ENCODE measurements at regions not wholly inside any gene's neighbourhood (a gene's known extent, or its start where the extent isn't known, plus 50 kb on each side); places are given as distances from the start of the nearest gene placed in this dataset.

DNA sequence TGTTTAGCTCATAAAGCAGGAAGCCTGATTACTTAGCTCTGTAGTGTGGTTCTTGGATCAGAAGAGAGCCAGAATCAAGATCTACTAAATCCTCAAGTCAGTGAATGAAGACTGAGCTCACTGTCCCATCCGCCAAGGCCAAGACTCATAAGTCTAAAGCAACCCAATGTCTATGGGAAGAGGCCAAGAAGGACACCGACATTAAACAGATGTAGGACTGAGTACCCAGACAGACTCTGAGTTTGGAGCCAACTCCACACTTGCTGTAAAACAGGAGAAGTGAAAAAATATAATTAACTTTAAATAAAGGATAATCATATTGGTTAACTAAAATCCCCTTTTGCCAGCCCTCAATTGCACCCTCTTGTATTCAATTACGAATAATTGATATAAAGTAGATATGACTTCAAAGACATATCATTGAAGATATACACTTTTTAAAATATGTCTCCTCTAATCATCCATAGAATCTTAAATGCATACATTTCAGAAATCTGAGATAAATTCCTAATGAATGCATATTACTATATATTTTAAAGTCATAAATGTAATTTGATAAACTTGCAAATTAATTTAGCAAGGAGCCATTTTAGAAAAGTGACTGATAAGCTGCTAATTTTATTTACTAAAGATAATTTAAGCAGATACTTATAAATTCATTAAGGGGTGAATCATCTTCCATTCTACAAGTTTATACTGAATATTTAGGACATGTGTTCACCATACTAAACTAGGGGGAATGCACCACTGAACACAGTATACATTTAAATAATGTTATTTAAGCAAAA is 617.0 kb upstream of the ARID1B start:
- TF ChIP-seq, protein P1, sequence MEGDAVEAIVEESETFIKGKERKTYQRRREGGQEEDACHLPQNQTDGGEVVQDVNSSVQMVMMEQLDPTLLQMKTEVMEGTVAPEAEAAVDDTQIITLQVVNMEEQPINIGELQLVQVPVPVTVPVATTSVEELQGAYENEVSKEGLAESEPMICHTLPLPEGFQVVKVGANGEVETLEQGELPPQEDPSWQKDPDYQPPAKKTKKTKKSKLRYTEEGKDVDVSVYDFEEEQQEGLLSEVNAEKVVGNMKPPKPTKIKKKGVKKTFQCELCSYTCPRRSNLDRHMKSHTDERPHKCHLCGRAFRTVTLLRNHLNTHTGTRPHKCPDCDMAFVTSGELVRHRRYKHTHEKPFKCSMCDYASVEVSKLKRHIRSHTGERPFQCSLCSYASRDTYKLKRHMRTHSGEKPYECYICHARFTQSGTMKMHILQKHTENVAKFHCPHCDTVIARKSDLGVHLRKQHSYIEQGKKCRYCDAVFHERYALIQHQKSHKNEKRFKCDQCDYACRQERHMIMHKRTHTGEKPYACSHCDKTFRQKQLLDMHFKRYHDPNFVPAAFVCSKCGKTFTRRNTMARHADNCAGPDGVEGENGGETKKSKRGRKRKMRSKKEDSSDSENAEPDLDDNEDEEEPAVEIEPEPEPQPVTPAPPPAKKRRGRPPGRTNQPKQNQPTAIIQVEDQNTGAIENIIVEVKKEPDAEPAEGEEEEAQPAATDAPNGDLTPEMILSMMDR (IDR thresholded peaks at IDR 0.05; ENCODE audit: unreplicated experiment) = no peak
- no TSS peak for BruUV-seq (replicated peaks)
- Mint-ChIP-seq H3K27me3 (ENCODE audit: unreplicated experiment) (no peaks in the 10 kb centered on the region), H3K4me3 (ENCODE audit: low read depth, unreplicated experiment) (no peak overlapping the region), H3K27ac (ENCODE audit: unreplicated experiment) (no peak overlapping the region), H3K4me1 (ENCODE audit: low read depth, unreplicated experiment) (no peaks in the 10 kb centered on the region), H3K9me3 (ENCODE audit: low read depth, unreplicated experiment) (no peaks in the 10 kb centered on the region), H3K36me3 (ENCODE audit: insufficient read depth, unreplicated experiment) (no peaks in the 10 kb centered on the region)
- intact Hi-C loops (cut with micrococcal nuclease; ENCODE audit: unreplicated experiment) = no loop called here
- CTCF ChIA-PET = no interaction called here
- no peak for DNase-seq

DNA sequence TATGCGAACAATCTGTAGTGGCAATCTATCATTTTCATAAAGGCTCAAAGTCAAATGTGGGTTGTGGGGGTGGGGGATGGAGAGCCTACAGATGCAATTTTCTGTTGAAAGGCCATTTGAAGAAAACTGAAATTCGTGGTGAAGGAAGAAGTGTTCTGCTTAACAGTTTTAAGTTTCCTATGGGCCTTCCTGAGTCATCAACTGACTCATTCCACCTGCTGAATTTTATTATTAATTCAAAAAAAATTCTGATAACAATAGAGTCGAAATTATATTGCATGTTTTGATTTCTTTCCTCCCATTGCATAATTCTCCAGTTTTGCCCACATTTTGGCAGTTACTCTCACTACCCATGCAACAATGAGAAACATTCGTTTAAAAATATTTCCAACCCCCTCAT is 622.3 kb upstream of the ARID1B start:
- Mint-ChIP-seq H3K36me3 (ENCODE audit: insufficient read depth, unreplicated experiment) (no peaks in the 10 kb centered on the region), H3K9me3 (ENCODE audit: low read depth, unreplicated experiment) (peaks cover 4% of the 10 kb centered on the region), H3K27me3 (ENCODE audit: unreplicated experiment) (no peaks in the 10 kb centered on the region), H3K4me3 (ENCODE audit: low read depth, unreplicated experiment) (no peak overlapping the region), H3K27ac (ENCODE audit: unreplicated experiment) (no peak overlapping the region), H3K4me1 (ENCODE audit: low read depth, unreplicated experiment) (no peaks in the 10 kb centered on the region)
- CTCF ChIA-PET = no interaction called here
- TF ChIP-seq, protein P1 (IDR thresholded peaks at IDR 0.05; ENCODE audit: unreplicated experiment) = no peak
- DNase-seq = no peak
- no TSS peak for BruUV-seq (replicated peaks)
- intact Hi-C loops (cut with micrococcal nuclease; ENCODE audit: unreplicated experiment) = no loop called here

DNA sequence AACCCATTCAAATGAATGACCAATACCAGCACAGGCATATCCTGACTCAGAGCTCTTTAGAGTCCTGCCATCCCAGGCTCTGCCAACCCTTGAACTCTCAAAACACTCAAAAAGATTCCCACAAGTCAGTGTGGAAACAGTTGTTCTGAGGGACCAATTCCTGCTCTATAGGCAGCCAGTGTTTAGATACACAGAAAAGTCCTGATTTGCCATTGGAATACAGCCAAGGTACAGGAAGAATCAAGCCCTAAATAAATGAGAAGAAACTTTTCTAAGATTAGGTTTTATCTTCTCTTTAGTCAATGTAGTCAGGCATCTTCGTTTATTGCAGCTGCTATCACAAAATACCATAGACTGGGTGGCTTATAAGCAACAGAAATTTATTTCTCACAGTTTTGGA is 626.8 kb upstream of the ARID1B start:
- CTCF ChIA-PET = no interaction called here
- no TSS peak for BruUV-seq (replicated peaks)
- DNase-seq = no peak
- Mint-ChIP-seq H3K36me3 (ENCODE audit: insufficient read depth, unreplicated experiment) (no peaks in the 10 kb centered on the region), H3K27me3 (ENCODE audit: unreplicated experiment) (no peaks in the 10 kb centered on the region), H3K9me3 (ENCODE audit: low read depth, unreplicated experiment) (peaks cover 10% of the 10 kb centered on the region), H3K4me1 (ENCODE audit: low read depth, unreplicated experiment) (no peaks in the 10 kb centered on the region), H3K27ac (ENCODE audit: unreplicated experiment) (no peak overlapping the region), H3K4me3 (ENCODE audit: low read depth, unreplicated experiment) (no peak overlapping the region)
- intact Hi-C loops (cut with micrococcal nuclease; ENCODE audit: unreplicated experiment) = no loop called here
- TF ChIP-seq, protein P1 (IDR thresholded peaks at IDR 0.05; ENCODE audit: unreplicated experiment) = no peak

DNA sequence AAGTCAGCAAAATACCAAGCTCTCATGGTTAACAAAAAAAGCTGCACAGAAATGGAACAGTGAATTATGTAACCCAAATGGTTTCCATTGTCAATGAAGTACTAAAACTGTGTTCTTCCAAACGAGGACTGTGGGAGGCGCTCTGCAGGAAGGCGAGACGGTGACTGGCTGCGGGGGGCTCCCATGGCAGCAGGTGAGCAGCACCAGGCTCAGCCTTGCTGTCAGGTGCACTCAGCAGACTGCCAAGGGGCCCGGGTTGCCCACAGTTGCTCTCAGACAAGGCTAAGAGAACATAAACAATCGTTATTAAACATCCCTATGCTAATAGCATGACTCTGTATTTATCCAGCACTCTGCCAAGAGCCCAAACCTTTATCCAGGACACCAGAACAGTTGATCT is 630.3 kb upstream of the ARID1B start:
- no peaks in the 10 kb centered on the region for H3K36me3 Mint-ChIP-seq (ENCODE audit: insufficient read depth, unreplicated experiment)
- H3K27me3 Mint-ChIP-seq (ENCODE audit: unreplicated experiment) = no peaks in the 10 kb centered on the region
- BruUV-seq (replicated peaks) = no TSS peak
- CTCF ChIA-PET = no interaction called here
- peaks cover 13% of the 10 kb centered on the region for H3K9me3 Mint-ChIP-seq (ENCODE audit: low read depth, unreplicated experiment)
- H3K27ac Mint-ChIP-seq (ENCODE audit: unreplicated experiment) = no peak overlapping the region
- no peaks in the 10 kb centered on the region for H3K4me1 Mint-ChIP-seq (ENCODE audit: low read depth, unreplicated experiment)
- intact Hi-C loops (cut with micrococcal nuclease; ENCODE audit: unreplicated experiment) = no loop called here
- TF ChIP-seq, protein P1 (IDR thresholded peaks at IDR 0.05; ENCODE audit: unreplicated experiment) = no peak
- no peak overlapping the region for H3K4me3 Mint-ChIP-seq (ENCODE audit: low read depth, unreplicated experiment)
- no peak for DNase-seq
